NOMO-1 treated with DMSO at 0.1 percent for 48 hours (cell line): ENCODE measurements at regions not wholly inside any gene's neighbourhood (a gene's known extent, or its start where the extent isn't known, plus 50 kb on each side); places are given as distances from the start of the nearest gene placed in this dataset.
"Not testable (repeated sequence)": the region's sequence is repeated elsewhere in the genome, so short reads cannot be mapped to it uniquely, and the experiment has no call there.

ENCODE experiments used
- DNase-seq: peaks from one replicate; lab custom pipeline; 2025; ENCODE audit not compliant: unreplicated experiment; lab: John Stamatoyannopoulos, UW

- DNase-seq: no peak
Measured at GRCh38 chr2:239664216-239664810, 263.5 kb upstream of the HDAC4 start.

- no peak for DNase-seq
Measured at GRCh38 chr2:239663364-239663924, 262.6 kb upstream of the HDAC4 start.

GRCh38 chr2:239662413-239663120, 261.7 kb upstream of the HDAC4 start:
- DNase-seq: no peak

- peak; percentile 16 for DNase-seq
Measured at GRCh38 chr2:239661334-239662312, 260.8 kb upstream of the HDAC4 start.

- peak; percentile 17 for DNase-seq
Measured at GRCh38 chr2:239660390-239661230, 259.8 kb upstream of the HDAC4 start.

GRCh38 chr2:239657992-239658391, 257.2 kb upstream of the HDAC4 start:
- DNase-seq: no peak

GRCh38 chr2:239657236-239657635, 256.4 kb upstream of the HDAC4 start:
- no peak for DNase-seq

- no peak for DNase-seq
Measured at GRCh38 chr2:239654266-239654665, 253.4 kb upstream of the HDAC4 start.

- DNase-seq: no peak
Measured at GRCh38 chr2:239651859-239652258, 251.0 kb upstream of the HDAC4 start.

- no peak for DNase-seq
Measured at GRCh38 chr2:239650674-239651073, 249.9 kb upstream of the HDAC4 start.

- DNase-seq: no peak
Measured at GRCh38 chr2:239649309-239649708, 248.5 kb upstream of the HDAC4 start.

- DNase-seq: no peak
Measured at GRCh38 chr2:239648607-239649006, 247.8 kb upstream of the HDAC4 start.

- peak; percentile 47 for DNase-seq
Measured at GRCh38 chr2:239647052-239647819, 246.4 kb upstream of the HDAC4 start.

- no peak for DNase-seq
Measured at GRCh38 chr2:239646184-239646583, 245.4 kb upstream of the HDAC4 start.

- not testable (repeated sequence) for DNase-seq
Measured at GRCh38 chr2:239644594-239644993, 243.8 kb upstream of the HDAC4 start.

GRCh38 chr2:239644011-239644410, 243.2 kb upstream of the HDAC4 start:
- no peak for DNase-seq

GRCh38 chr2:239642406-239643004, 241.7 kb upstream of the HDAC4 start:
- no peak for DNase-seq

- not testable (repeated sequence) for DNase-seq
Measured at GRCh38 chr2:239641904-239642303, 241.1 kb upstream of the HDAC4 start.
